ENCODE measurements at regions not wholly inside any gene's neighbourhood (a gene's known extent, or its start where the extent isn't known, plus 50 kb on each side); places are given as distances from the start of the nearest gene placed in this dataset.

DNA sequence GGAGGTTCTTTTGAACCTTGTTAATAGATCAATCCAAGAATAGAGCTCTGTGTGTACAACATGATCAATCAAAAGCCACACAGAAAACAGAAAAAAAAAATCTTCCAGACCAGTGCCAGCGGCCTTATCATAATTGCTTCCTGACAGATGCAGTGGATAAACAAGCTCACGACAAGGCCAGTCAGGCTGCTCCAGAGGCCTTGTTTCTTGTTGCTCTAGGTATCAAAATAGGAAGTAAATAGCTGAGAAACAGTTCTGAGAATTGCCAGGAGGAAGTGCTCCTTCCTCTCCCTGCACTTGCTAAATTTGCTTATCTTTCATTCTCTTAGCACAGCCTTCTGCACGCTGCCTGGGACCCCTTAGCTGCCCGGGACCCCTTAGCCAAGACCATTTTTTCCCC, 199.0 kb upstream of the TARS1 start:
- TF ChIP-seq CTCF (IDR thresholded peaks at IDR 0.05): no peak
- no peak for TF ChIP-seq POLR2A (IDR thresholded peaks at IDR 0.05)
